Panc1 (cell line): ENCODE measurements at regions not wholly inside any gene's neighbourhood (a gene's known extent, or its start where the extent isn't known, plus 50 kb on each side); places are given as distances from the start of the nearest gene placed in this dataset.

Source experiments
- POLR2AphosphoS5 ChIP-seq: IDR thresholded peaks from 2 replicates; pipeline ENCODE4 v1.6.1; 2012; ENCODE audit warnings: mild to moderate bottlenecking, low read depth, low read length, moderate library complexity
- TF ChIP-seq, protein P1 (sequence below): fragments of 450-650 bp; IDR thresholded peaks from 2 replicates; pipeline ENCODE4 v1.5.1; 2017; ENCODE audit warnings: mild to moderate bottlenecking
- TF ChIP-seq, protein P2 (sequence below), 2 experiments: IDR thresholded peaks; 2 replicates each; pipeline ENCODE4 v1.6.1; 2011 to 2012; ENCODE audit warnings: low read depth in 2 of 2, control low read depth in 1 of 2, low read length in 1 of 2, mild to moderate bottlenecking in 1 of 2, moderate library complexity in 1 of 2; ENCODE audit not compliant: insufficient read depth in 1 of 2

DNA sequence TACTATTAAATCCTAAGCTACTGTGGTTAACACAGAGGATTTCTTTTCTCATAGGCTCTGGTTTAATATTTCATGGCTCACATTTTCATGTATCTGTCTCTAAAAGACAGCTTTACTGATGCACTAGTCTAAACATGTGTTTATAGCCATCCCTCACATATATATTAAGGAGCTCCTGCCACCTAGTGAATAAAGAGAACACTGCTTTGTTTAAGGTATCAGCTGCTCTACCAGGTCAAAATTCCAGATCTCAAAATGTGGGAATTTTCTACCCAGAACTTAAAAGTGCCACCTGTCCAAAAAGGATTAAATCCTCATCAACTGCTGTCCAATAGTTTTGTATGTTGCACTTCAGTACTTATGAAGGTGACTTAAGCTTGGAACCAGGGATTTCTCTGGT is 188.5 kb upstream of the TEX13C start:
- TF ChIP-seq, protein P1, sequence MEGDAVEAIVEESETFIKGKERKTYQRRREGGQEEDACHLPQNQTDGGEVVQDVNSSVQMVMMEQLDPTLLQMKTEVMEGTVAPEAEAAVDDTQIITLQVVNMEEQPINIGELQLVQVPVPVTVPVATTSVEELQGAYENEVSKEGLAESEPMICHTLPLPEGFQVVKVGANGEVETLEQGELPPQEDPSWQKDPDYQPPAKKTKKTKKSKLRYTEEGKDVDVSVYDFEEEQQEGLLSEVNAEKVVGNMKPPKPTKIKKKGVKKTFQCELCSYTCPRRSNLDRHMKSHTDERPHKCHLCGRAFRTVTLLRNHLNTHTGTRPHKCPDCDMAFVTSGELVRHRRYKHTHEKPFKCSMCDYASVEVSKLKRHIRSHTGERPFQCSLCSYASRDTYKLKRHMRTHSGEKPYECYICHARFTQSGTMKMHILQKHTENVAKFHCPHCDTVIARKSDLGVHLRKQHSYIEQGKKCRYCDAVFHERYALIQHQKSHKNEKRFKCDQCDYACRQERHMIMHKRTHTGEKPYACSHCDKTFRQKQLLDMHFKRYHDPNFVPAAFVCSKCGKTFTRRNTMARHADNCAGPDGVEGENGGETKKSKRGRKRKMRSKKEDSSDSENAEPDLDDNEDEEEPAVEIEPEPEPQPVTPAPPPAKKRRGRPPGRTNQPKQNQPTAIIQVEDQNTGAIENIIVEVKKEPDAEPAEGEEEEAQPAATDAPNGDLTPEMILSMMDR, result peak; percentile 43; the same call in 1 of the 2 replicates
- TF ChIP-seq POLR2AphosphoS5, result no peak
- TF ChIP-seq, protein P2, sequence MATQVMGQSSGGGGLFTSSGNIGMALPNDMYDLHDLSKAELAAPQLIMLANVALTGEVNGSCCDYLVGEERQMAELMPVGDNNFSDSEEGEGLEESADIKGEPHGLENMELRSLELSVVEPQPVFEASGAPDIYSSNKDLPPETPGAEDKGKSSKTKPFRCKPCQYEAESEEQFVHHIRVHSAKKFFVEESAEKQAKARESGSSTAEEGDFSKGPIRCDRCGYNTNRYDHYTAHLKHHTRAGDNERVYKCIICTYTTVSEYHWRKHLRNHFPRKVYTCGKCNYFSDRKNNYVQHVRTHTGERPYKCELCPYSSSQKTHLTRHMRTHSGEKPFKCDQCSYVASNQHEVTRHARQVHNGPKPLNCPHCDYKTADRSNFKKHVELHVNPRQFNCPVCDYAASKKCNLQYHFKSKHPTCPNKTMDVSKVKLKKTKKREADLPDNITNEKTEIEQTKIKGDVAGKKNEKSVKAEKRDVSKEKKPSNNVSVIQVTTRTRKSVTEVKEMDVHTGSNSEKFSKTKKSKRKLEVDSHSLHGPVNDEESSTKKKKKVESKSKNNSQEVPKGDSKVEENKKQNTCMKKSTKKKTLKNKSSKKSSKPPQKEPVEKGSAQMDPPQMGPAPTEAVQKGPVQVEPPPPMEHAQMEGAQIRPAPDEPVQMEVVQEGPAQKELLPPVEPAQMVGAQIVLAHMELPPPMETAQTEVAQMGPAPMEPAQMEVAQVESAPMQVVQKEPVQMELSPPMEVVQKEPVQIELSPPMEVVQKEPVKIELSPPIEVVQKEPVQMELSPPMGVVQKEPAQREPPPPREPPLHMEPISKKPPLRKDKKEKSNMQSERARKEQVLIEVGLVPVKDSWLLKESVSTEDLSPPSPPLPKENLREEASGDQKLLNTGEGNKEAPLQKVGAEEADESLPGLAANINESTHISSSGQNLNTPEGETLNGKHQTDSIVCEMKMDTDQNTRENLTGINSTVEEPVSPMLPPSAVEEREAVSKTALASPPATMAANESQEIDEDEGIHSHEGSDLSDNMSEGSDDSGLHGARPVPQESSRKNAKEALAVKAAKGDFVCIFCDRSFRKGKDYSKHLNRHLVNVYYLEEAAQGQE (IDR thresholded peaks at IDR 0.05; ENCODE audit: insufficient read depth in 1 of 2, low read depth in 2 of 2, low read length in 1 of 2), result no peak
